ENCODE measurements at regions not wholly inside any gene's neighbourhood (a gene's known extent, or its start where the extent isn't known, plus 50 kb on each side); places are given as distances from the start of the nearest gene placed in this dataset.

GRCh38 chr15:38877471-38877870 is 312.9 kb upstream of the RASGRP1 start:
- Histone ChIP-seq H3K4me1 (ENCODE audit: control insufficient read depth in 5 of 5, insufficient read depth in 5 of 5, low read length in 5 of 5) (peaks cover 0 to 34% (median 7%) of the 10 kb centered on the region in 5 donors), H3K9ac (ENCODE audit: insufficient read depth in 1 of 2, low read length in 2 of 2) (no peak overlapping the region), H3K9me3 (ENCODE audit: control insufficient read depth in 4 of 4, insufficient read depth in 3 of 4, low read length in 3 of 4) (peaks cover 0 to 2% (median under 1%) of the 10 kb centered on the region in 4 donors), H3K36me3 (ENCODE audit: control insufficient read depth in 4 of 4, insufficient read depth in 4 of 4, low read length in 4 of 4) (no peaks in the 10 kb centered on the region), H3K27me3 (ENCODE audit: control insufficient read depth in 3 of 3, insufficient read depth in 3 of 3, low read length in 2 of 3) (no peaks in the 10 kb centered on the region), H3K4me3 (no peak overlapping the region), H3K27ac (ENCODE audit: low read depth in 1 of 2, low read length in 1 of 2) (no peak overlapping the region)
- no peak for DNase-seq
- TF ChIP-seq CTCF (IDR thresholded peaks at IDR 0.05; ENCODE audit: control extremely low read depth, extremely low read depth), result no peak
- ATAC-seq (ENCODE audit: insufficient read depth, low FRiP score), result no peak
- 61 to 74% methylated on average over 4 of the region's 4 CpGs for WGBS, 2 donors

- H3K36me3 ChIP-seq (ENCODE audit: control insufficient read depth in 4 of 4, insufficient read depth in 4 of 4, low read length in 4 of 4), result no peaks in the 10 kb centered on the region
- peaks cover 0 to 2% (median under 1%) of the 10 kb centered on the region in 4 donors for H3K9me3 ChIP-seq (ENCODE audit: control insufficient read depth in 4 of 4, insufficient read depth in 3 of 4, low read length in 3 of 4)
- no peak for ATAC-seq (ENCODE audit: insufficient read depth, low FRiP score)
- no peak for DNase-seq
- peaks cover 0 to 34% (median 7%) of the 10 kb centered on the region in 5 donors for H3K4me1 ChIP-seq (ENCODE audit: control insufficient read depth in 5 of 5, insufficient read depth in 5 of 5, low read length in 5 of 5)
- H3K4me3 ChIP-seq, result no peak overlapping the region
- H3K27me3 ChIP-seq (ENCODE audit: control insufficient read depth in 3 of 3, insufficient read depth in 3 of 3, low read length in 2 of 3), result no peaks in the 10 kb centered on the region
- no peak overlapping the region for H3K27ac ChIP-seq (ENCODE audit: low read depth in 1 of 2, low read length in 1 of 2)
- no peak for TF ChIP-seq CTCF (IDR thresholded peaks at IDR 0.05; ENCODE audit: control extremely low read depth, extremely low read depth)
- no peak overlapping the region for H3K9ac ChIP-seq (ENCODE audit: insufficient read depth in 1 of 2, low read length in 2 of 2)
Observed at GRCh38 chr15:38878026-38878425, 313.4 kb upstream of the RASGRP1 start.

- DNase-seq (no peak), ATAC-seq (ENCODE audit: insufficient read depth, low FRiP score) (no peak)
- no peak overlapping the region for H3K9ac ChIP-seq (ENCODE audit: insufficient read depth in 1 of 2, low read length in 2 of 2)
- H3K4me1 ChIP-seq (ENCODE audit: control insufficient read depth in 5 of 5, insufficient read depth in 5 of 5, low read length in 5 of 5), result peaks cover 0 to 41% (median 7%) of the 10 kb centered on the region in 5 donors
- H3K27ac ChIP-seq (ENCODE audit: low read depth in 1 of 2, low read length in 1 of 2), result no peak overlapping the region
- TF ChIP-seq CTCF (IDR thresholded peaks at IDR 0.05; ENCODE audit: control extremely low read depth, extremely low read depth), result no peak
- H3K4me3 ChIP-seq, result no peak overlapping the region
- H3K27me3 ChIP-seq (ENCODE audit: control insufficient read depth in 3 of 3, insufficient read depth in 3 of 3, low read length in 2 of 3), result no peaks in the 10 kb centered on the region
- WGBS, 2 donors, result 72 to 94% methylated on average over 2 of the region's 2 CpGs
- H3K9me3 ChIP-seq (ENCODE audit: control insufficient read depth in 4 of 4, insufficient read depth in 3 of 4, low read length in 3 of 4), result peaks cover 0 to 1% (median 0%) of the 10 kb centered on the region in 4 donors
- H3K36me3 ChIP-seq (ENCODE audit: control insufficient read depth in 4 of 4, insufficient read depth in 4 of 4, low read length in 4 of 4), result no peaks in the 10 kb centered on the region
Observed at GRCh38 chr15:38878926-38879325, 314.3 kb upstream of the RASGRP1 start.

GRCh38 chr15:38879909-38880471 is 315.4 kb upstream of the RASGRP1 start:
- TF ChIP-seq CTCF (IDR thresholded peaks at IDR 0.05; ENCODE audit: control extremely low read depth, extremely low read depth), result no peak
- Histone ChIP-seq H3K4me1 (ENCODE audit: control insufficient read depth in 5 of 5, insufficient read depth in 5 of 5, low read length in 5 of 5) (peaks cover 0 to 51% (median 7%) of the 10 kb centered on the region in 5 donors), H3K4me3 (no peak overlapping the region), H3K27me3 (ENCODE audit: control insufficient read depth in 3 of 3, insufficient read depth in 3 of 3, low read length in 2 of 3) (no peaks in the 10 kb centered on the region), H3K9ac (ENCODE audit: insufficient read depth in 1 of 2, low read length in 2 of 2) (no peak overlapping the region), H3K9me3 (ENCODE audit: control insufficient read depth in 4 of 4, insufficient read depth in 3 of 4, low read length in 3 of 4) (peaks cover 0 to 1% (median 0%) of the 10 kb centered on the region in 4 donors), H3K27ac (ENCODE audit: low read depth in 1 of 2, low read length in 1 of 2) (no peak overlapping the region), H3K36me3 (ENCODE audit: control insufficient read depth in 4 of 4, insufficient read depth in 4 of 4, low read length in 4 of 4) (no peaks in the 10 kb centered on the region)
- peak; percentile 70 for ATAC-seq (ENCODE audit: insufficient read depth, low FRiP score)
- 57 to 82% methylated on average over 4 of the region's 4 CpGs for WGBS, 2 donors
- peak; percentile 84 to 96 (median 95) for DNase-seq
